ENCODE measurements at regions not wholly inside any gene's neighbourhood (a gene's known extent, or its start where the extent isn't known, plus 50 kb on each side); places are given as distances from the start of the nearest gene placed in this dataset.
"Not testable (repeated sequence)": the region's sequence is repeated elsewhere in the genome, so short reads cannot be mapped to it uniquely, and the experiment has no call there.

DNA sequence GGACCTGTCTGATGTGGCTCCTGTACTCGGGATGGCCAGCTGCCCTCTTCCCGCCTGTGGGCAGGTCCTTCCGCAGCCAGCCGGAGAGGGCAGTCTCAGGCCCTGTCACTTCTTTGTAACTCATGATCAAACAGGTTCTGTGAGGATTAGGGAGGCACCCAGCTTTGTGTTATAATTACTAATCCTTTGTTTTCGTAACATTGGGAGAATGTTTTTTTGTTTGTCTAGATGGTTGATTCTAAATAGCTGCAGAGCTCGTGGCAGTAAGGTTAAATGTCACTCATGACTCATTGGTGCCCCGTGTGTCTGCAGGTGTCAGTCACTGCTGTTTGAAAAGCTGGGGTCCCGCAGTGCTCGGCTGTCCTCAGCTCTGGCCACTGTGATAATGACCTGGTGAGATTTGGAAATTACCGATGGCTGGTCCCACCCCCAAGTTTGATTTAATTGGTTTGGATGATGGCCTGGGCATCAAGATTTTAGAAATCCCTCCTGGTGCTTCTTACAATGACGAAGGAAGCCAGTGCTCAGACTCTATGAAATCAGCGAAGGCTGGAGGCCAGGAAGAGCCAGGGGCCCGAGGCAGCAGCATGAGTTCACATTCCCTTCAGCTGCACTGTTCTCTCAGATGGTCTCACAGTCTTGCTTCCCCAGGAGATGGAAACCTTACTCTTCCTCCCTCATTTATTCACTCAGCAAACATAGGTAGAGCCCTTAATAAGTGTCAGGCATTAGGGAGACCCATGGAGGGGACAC, 172.8 kb downstream of the VAPA start:
- no peak for DNase-seq

GRCh38 chr18:10088734-10089133, 174.9 kb downstream of the VAPA start:
- DNase-seq: no peak

GRCh38 chr18:10089881-10090280, 176.1 kb downstream of the VAPA start:
- DNase-seq: no peak

DNA sequence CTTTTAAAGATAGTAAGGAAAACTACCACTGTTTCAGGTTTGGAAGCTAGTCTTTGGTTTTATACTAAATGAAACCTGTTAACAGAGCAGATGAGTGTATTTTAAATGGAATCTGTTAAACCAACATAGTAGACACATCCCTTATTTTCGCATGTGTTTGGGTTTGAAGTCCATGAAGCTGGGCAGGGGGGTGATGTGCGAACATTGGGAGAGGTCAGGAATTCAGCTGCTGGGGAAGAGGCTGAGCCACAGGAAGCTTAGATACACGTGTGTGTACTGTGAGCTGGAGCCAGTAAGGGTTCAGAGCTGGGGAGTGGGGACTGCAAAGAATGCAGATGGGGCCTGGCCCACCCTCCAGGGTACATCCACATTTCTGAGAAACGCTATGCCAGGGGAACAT, 176.9 kb downstream of the VAPA start:
- no peak for DNase-seq

DNA sequence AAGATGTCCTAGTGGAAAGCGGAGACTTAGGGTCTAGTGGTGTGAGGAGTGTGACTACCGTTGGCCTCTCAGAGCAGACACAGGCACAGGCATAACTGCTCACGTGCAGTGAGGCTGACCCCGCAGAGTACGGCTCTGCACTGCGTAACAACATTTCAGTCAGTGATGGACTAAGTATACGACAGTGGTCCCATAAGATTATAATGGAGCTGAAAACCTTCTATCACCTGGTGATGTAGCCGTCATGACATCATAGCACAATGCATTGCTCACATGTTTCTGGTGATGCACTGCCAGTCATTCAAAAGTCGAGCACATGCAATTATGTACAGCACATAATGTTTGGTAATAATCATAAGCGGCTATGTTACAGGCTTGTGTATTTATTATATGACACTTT, 179.6 kb downstream of the VAPA start:
- DNase-seq: no peak

GRCh38 chr18:10094154-10094553, 180.3 kb downstream of the VAPA start:
- DNase-seq: no peak

DNA sequence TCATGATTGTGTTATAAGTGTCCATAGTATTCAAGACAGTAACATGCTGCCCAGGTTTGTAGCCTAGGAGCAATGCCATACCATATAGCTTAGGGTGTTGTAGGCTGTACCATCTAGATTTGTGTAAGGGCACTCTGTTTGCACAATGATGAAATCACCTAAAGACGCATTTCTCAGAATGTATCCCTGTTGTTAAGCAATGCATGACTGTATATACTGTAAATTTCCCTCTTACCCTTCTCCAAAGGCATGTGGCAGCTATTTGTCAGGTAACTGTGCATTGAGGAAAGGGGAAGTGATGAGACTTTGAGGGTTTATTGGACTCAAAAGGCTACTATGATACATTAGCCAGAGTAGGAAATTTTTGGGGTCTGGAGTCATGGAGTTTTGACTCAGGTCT, 180.8 kb downstream of the VAPA start:
- no peak for DNase-seq

DNA sequence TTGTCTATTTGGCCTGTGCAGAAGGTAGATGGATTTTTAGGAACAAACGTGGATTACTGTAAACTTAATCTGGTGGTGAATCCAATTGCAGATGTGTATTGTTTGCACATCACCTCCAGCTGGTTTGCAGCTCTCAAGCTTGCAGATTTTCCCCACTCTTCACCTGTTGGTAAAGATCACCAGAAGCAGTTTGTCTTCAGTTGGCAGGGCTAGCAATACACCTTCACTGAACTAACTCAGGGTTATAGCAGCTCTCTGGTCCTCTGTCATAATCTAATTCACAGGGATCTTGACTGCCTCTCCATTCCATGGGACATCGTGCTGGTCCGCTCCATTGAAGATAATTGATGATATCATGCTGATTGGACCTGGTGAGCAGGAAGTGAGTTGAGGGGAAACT, 181.5 kb downstream of the VAPA start:
- DNase-seq: no peak

- DNase-seq: no peak
These were observed 185.8 kb downstream of the VAPA start for GRCh38 chr18:10099539-10100140.

DNA sequence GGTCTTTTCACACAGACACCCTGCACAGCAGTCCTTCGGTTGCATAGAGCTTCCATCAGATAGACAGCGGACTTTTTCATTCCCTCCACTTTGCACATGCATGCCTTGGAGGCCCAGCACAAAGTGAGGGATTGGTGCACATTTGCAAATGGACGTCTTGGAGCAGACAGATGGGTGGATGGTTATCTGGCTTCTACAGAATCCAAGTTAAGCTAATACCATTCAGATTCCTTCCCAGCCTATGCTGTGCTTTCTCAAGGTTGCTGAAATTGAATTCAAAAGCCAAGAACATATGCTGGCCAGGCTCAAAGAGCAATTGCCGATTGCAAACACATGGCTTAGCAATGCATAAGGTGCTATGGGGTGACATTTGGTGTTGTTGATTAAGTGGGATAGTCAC, 186.4 kb downstream of the VAPA start:
- no peak for DNase-seq

- no peak for DNase-seq
These were observed 187.3 kb downstream of the VAPA start for GRCh38 chr18:10100941-10101701.

GRCh38 chr18:10101729-10102128, 187.9 kb downstream of the VAPA start:
- no peak for DNase-seq

- not testable (repeated sequence) for DNase-seq
These were observed 191.3 kb downstream of the VAPA start for GRCh38 chr18:10105118-10105517.

DNA sequence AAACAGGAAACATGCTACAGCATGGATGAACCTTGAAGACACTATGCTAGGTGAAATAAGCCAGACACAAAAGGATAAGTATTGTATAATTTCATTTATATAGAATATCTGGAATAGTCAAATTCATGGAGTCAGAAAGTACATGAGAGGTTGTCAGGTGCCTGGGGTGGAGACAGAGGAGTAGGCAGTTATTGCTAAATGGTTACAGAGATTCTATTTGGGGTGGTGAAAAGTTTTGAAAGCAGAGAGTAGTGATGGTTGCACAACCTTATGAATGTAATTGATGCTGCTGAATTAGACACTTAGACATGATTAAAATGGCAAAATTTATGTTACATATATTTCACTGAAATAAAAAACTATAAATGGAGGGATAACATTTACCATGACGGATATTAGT, 197.4 kb downstream of the VAPA start:
- no peak for DNase-seq

GRCh38 chr18:10111944-10112343, 198.1 kb downstream of the VAPA start:
- no peak for DNase-seq

- DNase-seq: no peak
These were observed 199.6 kb downstream of the VAPA start for GRCh38 chr18:10113121-10114022.

- peak in 1 of 2 experiments; percentile 30 for DNase-seq
These were observed 201.1 kb downstream of the VAPA start for GRCh38 chr18:10114717-10115463.

GRCh38 chr18:10116574-10116973, 202.8 kb downstream of the VAPA start:
- DNase-seq: no peak

- no peak for DNase-seq
These were observed 205.7 kb downstream of the VAPA start for GRCh38 chr18:10119528-10119927.

DNA sequence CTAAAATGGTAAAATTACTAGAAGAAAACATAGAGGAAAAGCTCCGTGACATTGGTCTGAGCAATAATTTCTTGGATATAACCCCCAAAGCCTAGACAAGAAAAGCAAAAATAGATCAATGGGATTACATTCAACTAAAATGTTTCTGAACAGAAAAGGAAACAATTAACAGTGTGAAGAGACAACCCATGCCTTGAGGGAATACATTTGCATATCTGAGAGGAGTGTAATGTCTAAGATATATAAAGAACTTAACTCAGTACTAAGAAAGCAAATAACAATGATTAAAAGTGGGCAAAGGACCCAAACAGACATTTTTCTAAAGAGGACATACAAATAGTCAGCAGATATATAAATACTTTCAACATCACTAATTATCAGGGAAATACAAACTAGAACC, 206.2 kb downstream of the VAPA start:
- no peak for DNase-seq

DNA sequence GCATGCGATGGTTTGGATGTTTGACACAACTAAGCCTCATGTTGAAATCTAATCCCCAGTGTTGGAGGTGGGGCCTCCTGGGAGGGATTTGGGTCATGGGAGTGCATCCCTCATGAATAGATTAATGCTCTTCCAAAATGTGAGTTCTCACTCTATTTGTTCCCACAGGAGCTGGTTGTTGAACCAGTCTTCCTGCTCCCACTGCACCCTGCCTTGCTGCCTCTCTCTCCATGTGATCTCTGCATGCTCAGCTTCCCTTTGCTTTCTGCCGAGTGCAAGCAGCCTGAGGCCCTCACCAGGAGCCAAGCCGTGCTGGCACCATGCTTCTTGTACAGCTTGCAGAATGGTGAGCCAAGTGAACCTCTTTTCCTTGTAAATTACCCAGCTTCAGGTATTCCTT, 206.8 kb downstream of the VAPA start:
- DNase-seq: no peak

GRCh38 chr18:10121028-10121427, 207.2 kb downstream of the VAPA start:
- no peak for DNase-seq

Measured in NCI-H2081 (cell line).